ENCODE measurements at regions not wholly inside any gene's neighbourhood (a gene's known extent, or its start where the extent isn't known, plus 50 kb on each side); places are given as distances from the start of the nearest gene placed in this dataset.
A peak's percentile ranks its signal among the peaks of the same experiment; 100 is the strongest.
"Not testable (repeated sequence)": the region's sequence is repeated elsewhere in the genome, so short reads cannot be mapped to it uniquely, and the experiment has no call there.

- Mint-ChIP-seq H3K36me3 (no peaks in the 10 kb centered on the region), H3K9me3 (no peaks in the 10 kb centered on the region), H3K4me3 (no peak overlapping the region), H3K27ac (no peak overlapping the region), H3K27me3 (no peaks in the 10 kb centered on the region), H3K4me1 (no peaks in the 10 kb centered on the region)
Observed at GRCh38 chr12:27871946-27872345, 91.9 kb upstream of the MANSC4 start.

DNA sequence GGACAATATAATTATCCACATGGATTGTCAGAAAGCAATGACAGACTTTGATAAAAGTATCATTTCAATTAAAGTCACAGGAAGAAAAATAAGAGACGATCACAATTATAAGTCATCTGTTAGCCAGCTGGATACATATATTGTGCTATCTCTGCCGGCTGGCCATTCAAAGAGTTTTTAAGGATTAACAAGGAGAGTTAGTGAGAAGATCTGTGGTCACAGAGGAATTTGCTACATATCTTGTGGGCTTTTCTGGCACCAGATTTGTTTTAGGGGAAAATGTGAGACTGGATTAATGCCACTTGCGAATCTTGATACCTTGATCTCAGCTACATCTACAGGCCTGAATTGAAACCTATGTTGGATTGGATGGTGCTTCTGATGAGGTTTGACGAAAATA lies 90.9 kb upstream of the MANSC4 start:
- no peak overlapping the region for H3K4me3 Mint-ChIP-seq
- no peaks in the 10 kb centered on the region for H3K9me3 Mint-ChIP-seq
- H3K27ac Mint-ChIP-seq, result no peak overlapping the region
- no peaks in the 10 kb centered on the region for H3K4me1 Mint-ChIP-seq
- H3K27me3 Mint-ChIP-seq, result no peaks in the 10 kb centered on the region
- H3K36me3 Mint-ChIP-seq, result no peaks in the 10 kb centered on the region

GRCh38 chr12:27869567-27869966 lies 89.5 kb upstream of the MANSC4 start:
- Mint-ChIP-seq H3K4me3 (peak overlapping the region in 1 of 4 donors; percentile 28), H3K4me1 (peaks cover 0 to 2% (median 0%) of the 10 kb centered on the region in 3 donors), H3K27ac (no peak overlapping the region), H3K27me3 (no peaks in the 10 kb centered on the region), H3K36me3 (no peaks in the 10 kb centered on the region), H3K9me3 (no peaks in the 10 kb centered on the region)

- Mint-ChIP-seq H3K36me3 (no peaks in the 10 kb centered on the region), H3K27me3 (no peaks in the 10 kb centered on the region), H3K4me1 (peaks cover 0 to 2% (median 0%) of the 10 kb centered on the region in 3 donors), H3K4me3 (no peak overlapping the region), H3K9me3 (no peaks in the 10 kb centered on the region), H3K27ac (no peak overlapping the region)
Observed at GRCh38 chr12:27868139-27868538, 88.1 kb upstream of the MANSC4 start.

- no peak overlapping the region for H3K27ac Mint-ChIP-seq
- no peaks in the 10 kb centered on the region for H3K27me3 Mint-ChIP-seq
- H3K4me3 Mint-ChIP-seq, result no peak overlapping the region
- H3K9me3 Mint-ChIP-seq, result no peaks in the 10 kb centered on the region
- peaks cover 0 to 3% (median 2%) of the 10 kb centered on the region in 3 donors for H3K4me1 Mint-ChIP-seq
- H3K36me3 Mint-ChIP-seq, result no peaks in the 10 kb centered on the region
Observed at GRCh38 chr12:27866373-27867101, 86.5 kb upstream of the MANSC4 start.

GRCh38 chr12:27865421-27865820 lies 85.4 kb upstream of the MANSC4 start:
- Mint-ChIP-seq H3K27me3 (no peaks in the 10 kb centered on the region), H3K4me3 (peak overlapping the region in 1 of 4 donors; percentile 32), H3K4me1 (peaks cover 0 to 6% (median 4%) of the 10 kb centered on the region in 3 donors), H3K27ac (no peak overlapping the region), H3K36me3 (no peaks in the 10 kb centered on the region), H3K9me3 (no peaks in the 10 kb centered on the region)

DNA sequence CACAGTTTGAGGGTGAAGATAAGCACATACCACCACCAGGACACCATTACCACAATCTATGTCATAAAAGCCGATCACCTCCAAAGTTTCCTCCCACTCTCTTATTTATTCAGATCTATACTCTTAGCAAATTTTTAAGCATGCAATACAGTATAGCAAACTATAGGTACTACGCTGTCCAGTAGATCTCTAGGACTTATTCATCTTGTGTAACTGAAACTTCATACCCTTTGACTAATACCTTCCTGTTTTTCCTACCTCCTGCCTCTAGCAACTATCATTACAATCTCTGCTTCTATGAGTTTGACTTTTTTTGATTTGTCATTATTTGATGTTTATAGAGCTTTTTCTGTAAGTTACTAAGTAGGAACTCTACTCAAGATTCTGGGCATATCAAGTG lies 84.5 kb upstream of the MANSC4 start:
- Mint-ChIP-seq H3K9me3 (no peaks in the 10 kb centered on the region), H3K27ac (no peak overlapping the region), H3K4me1 (peaks cover 0 to 8% (median 4%) of the 10 kb centered on the region in 3 donors), H3K4me3 (no peak overlapping the region), H3K27me3 (no peaks in the 10 kb centered on the region), H3K36me3 (no peaks in the 10 kb centered on the region)

GRCh38 chr12:27863839-27864238 lies 83.8 kb upstream of the MANSC4 start:
- no peaks in the 10 kb centered on the region for H3K9me3 Mint-ChIP-seq
- H3K4me3 Mint-ChIP-seq, result no peak overlapping the region
- H3K27ac Mint-ChIP-seq, result no peak overlapping the region
- H3K27me3 Mint-ChIP-seq, result peaks cover 4% of the 10 kb centered on the region
- peaks cover 0 to 8% (median 4%) of the 10 kb centered on the region in 3 donors for H3K4me1 Mint-ChIP-seq
- no peaks in the 10 kb centered on the region for H3K36me3 Mint-ChIP-seq

DNA sequence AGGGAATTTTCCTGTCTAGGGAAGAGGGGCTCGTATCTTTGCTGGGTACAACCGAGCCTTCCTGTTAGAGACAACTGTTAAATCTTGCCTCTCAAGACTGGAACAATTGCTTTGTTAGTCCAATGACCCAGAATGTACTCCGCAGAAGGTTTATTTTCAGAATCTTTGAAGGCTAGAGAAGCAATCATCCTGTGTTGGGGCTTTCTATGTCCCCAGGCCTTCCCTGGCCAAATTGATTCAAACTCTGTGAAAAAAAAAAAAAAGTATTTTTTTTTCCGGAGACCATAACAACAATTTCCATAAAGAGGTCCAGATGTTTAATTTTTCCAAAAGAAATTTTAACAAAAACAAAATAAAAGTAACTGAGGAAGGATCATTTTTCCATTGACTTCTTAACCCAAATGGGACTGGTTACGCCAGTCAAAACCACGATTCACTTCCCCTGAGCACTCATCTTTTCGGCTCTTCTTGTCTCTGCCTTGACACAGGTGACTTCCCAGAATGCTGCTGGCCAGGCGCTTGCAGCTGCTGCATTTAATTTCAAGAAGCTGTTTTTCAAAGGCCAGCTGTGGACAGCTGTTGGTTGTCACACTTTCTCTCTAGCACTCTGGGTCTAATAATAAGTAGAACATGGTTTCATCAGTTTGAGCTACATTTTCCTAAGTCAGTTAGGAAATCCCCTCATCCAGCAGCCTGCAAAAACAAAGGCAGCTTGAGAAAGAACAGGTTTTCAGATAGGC lies 81.6 kb upstream of the MANSC4 start:
- Mint-ChIP-seq H3K4me1 (peaks cover 0 to 8% (median 4%) of the 10 kb centered on the region in 3 donors), H3K4me3 (peak overlapping the region in 1 of 4 donors; percentile 18), H3K27me3 (peaks cover 9% of the 10 kb centered on the region), H3K9me3 (no peaks in the 10 kb centered on the region), H3K27ac (no peak overlapping the region), H3K36me3 (no peaks in the 10 kb centered on the region)

DNA sequence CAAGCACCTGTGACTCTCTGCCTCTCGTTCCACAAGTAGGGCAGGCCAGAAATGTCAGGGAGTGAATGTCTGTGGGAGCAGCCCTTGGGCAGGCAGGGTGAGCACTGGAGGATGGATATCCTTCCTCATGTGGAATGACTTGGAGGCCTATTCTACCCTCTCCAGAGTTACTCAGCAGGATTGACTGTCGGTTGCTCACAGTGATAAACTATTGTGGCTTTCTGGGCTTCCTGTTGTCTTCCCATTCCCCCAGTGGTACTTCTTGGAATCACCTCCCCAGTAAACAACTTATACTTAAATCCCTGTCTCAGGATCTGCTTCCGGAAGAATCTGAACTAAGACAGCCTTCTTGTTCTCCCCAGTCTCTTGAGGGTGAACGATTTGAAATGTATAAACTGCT lies 79.6 kb upstream of the MANSC4 start:
- Mint-ChIP-seq H3K9me3 (no peaks in the 10 kb centered on the region), H3K27me3 (peaks cover 9% of the 10 kb centered on the region), H3K4me3 (no peak overlapping the region), H3K4me1 (peaks cover 0 to 6% (median 4%) of the 10 kb centered on the region in 3 donors), H3K27ac (no peak overlapping the region), H3K36me3 (no peaks in the 10 kb centered on the region)

- not testable (repeated sequence) for H3K27ac Mint-ChIP-seq, H3K4me3 Mint-ChIP-seq, H3K36me3 Mint-ChIP-seq, H3K9me3 Mint-ChIP-seq, H3K4me1 Mint-ChIP-seq, H3K27me3 Mint-ChIP-seq
Observed at GRCh38 chr12:27857006-27857405, 77.0 kb upstream of the MANSC4 start.

DNA sequence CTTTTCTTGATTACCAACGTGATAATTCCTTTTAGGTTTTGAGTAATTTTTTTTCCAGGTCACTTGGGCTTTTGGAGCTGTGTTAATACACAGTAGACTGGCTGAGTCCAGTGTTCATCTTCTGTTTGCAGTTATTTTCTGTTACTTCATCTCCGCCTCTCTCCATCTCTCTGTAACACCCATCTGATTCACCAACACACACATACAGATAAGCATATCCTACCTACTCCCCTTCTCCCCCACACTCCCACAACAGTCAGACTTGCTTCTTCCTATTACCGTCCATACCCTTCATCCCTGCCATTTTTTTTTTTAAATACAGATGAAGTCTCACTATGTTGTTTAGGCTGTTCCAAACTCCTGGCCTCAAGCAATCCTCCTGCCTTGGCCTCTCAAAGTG lies 72.7 kb upstream of the MANSC4 start:
- H3K4me1 Mint-ChIP-seq, result no peaks in the 10 kb centered on the region
- H3K9me3 Mint-ChIP-seq, result peaks cover 3 to 9% (median 7%) of the 10 kb centered on the region in 3 donors

More for the DNA sequence above, 72.7 kb upstream of the MANSC4 start:
- no peak overlapping the region for H3K4me3 Mint-ChIP-seq
- no peak overlapping the region for H3K27ac Mint-ChIP-seq
- peaks cover 2% of the 10 kb centered on the region for H3K36me3 Mint-ChIP-seq
- peaks cover 3% of the 10 kb centered on the region for H3K27me3 Mint-ChIP-seq
